K562 (cell line): ENCODE measurements at regions not wholly inside any gene's neighbourhood (a gene's known extent, or its start where the extent isn't known, plus 50 kb on each side); places are given as distances from the start of the nearest gene placed in this dataset.

Source experiments
- CEBPB ChIP-seq: fragments of 450-650 bp; IDR thresholded peaks from 2 replicates; pipeline ENCODE4 v1.6.1; 2016; ENCODE audit warnings: missing genetic modification characterization, missing compliant biosample characterization
- CREBBP ChIP-seq: IDR thresholded peaks from one replicate; pipeline ENCODE4 v1.6.1; 2012; ENCODE audit warnings: low read depth, mild to moderate bottlenecking, control low read depth, inconsistent platforms, low read length
- CSDE1 ChIP-seq, 2 experiments: fragments of 450-650 bp; IDR thresholded peaks; 2 replicates each; pipeline ENCODE4 v1.6.1; 2016; ENCODE audit warnings: mild to moderate bottlenecking in 1 of 2
- FOXA1 ChIP-seq: fragments of 450-650 bp; IDR thresholded peaks from 2 replicates; pipeline ENCODE4 v1.6.1; 2016; ENCODE audit warnings: mild to moderate bottlenecking, borderline replicate concordance
- SMAD3 ChIP-seq: fragments of 450-650 bp; formaldehyde crosslinking; conservative IDR thresholded peaks from 2 replicates; pipeline ENCODE4 v1.4.0; 2020; ENCODE audit warnings: mild to moderate bottlenecking
- SMARCC2 ChIP-seq: fragments of 450-650 bp; IDR thresholded peaks from 2 replicates; pipeline ENCODE4 v1.6.1; 2017; ENCODE audit warnings: antibody characterized with exemption, moderate library complexity, mild to moderate bottlenecking, low read depth
- ZNF174 ChIP-seq: fragments of 250-450 bp; sonication (Bioruptor Pico); IDR thresholded peaks from 2 replicates; pipeline ENCODE4 v1.4.0; 2020; ENCODE audit warnings: mild to moderate bottlenecking
- TF ChIP-seq, protein P1 (sequence below), 2 experiments: IDR thresholded peaks in 1 of 2; conservative IDR thresholded peaks in 1 of 2; 2 replicates each; pipeline ENCODE4 v1.6.1; 2016; ENCODE audit warnings: low read depth in 2 of 2, mild to moderate bottlenecking in 1 of 2, missing compliant biosample characterization in 1 of 2, missing genetic modification characterization in 1 of 2, moderate library complexity in 1 of 2
- TF ChIP-seq, protein P2 (sequence below), 2 experiments: fragments of 150-350 bp in 1 of 2; IDR thresholded peaks; 2 replicates each; pipeline ENCODE4 v1.6.1; 2012 to 2016; ENCODE audit warnings: low read depth in 2 of 2, low read length in 2 of 2, mild to moderate bottlenecking in 1 of 2, moderate library complexity in 1 of 2

DNA sequence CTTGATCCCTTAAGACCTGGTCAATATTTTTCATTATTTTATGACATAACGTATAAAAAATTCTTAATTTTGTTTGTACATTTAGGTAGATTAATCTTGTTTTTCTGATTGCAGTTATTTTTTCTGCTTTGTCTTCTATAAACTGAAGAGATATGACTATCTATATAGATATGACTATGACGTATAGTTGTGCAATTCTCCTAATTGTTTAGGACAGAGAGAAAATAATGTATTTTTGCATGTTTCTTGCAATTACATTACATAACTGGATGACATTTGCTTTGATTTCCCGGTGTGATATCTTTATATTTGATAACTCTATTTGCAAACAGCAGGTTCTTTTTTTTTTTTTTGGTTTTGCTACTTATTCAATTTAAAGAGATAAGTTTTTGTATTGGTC lies 310.2 kb upstream of the REG3G start (continued):
- TF ChIP-seq CSDE1 (IDR thresholded peaks at IDR 0.05) = no peak
- TF ChIP-seq, protein P1, sequence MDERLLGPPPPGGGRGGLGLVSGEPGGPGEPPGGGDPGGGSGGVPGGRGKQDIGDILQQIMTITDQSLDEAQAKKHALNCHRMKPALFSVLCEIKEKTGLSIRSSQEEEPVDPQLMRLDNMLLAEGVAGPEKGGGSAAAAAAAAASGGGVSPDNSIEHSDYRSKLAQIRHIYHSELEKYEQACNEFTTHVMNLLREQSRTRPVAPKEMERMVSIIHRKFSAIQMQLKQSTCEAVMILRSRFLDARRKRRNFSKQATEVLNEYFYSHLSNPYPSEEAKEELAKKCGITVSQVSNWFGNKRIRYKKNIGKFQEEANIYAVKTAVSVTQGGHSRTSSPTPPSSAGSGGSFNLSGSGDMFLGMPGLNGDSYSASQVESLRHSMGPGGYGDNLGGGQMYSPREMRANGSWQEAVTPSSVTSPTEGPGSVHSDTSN (CRISPR knock-in tag; IDR thresholded peaks at IDR 0.05; ENCODE audit: low read depth) = no peak
- TF ChIP-seq, protein P1 (tag; conservative IDR thresholded peaks at IDR 0.05; ENCODE audit: low read depth) = no peak
- TF ChIP-seq FOXA1 = no peak
- no peak for TF ChIP-seq SMAD3 (CRISPR knock-in tag)
- TF ChIP-seq, protein P2, sequence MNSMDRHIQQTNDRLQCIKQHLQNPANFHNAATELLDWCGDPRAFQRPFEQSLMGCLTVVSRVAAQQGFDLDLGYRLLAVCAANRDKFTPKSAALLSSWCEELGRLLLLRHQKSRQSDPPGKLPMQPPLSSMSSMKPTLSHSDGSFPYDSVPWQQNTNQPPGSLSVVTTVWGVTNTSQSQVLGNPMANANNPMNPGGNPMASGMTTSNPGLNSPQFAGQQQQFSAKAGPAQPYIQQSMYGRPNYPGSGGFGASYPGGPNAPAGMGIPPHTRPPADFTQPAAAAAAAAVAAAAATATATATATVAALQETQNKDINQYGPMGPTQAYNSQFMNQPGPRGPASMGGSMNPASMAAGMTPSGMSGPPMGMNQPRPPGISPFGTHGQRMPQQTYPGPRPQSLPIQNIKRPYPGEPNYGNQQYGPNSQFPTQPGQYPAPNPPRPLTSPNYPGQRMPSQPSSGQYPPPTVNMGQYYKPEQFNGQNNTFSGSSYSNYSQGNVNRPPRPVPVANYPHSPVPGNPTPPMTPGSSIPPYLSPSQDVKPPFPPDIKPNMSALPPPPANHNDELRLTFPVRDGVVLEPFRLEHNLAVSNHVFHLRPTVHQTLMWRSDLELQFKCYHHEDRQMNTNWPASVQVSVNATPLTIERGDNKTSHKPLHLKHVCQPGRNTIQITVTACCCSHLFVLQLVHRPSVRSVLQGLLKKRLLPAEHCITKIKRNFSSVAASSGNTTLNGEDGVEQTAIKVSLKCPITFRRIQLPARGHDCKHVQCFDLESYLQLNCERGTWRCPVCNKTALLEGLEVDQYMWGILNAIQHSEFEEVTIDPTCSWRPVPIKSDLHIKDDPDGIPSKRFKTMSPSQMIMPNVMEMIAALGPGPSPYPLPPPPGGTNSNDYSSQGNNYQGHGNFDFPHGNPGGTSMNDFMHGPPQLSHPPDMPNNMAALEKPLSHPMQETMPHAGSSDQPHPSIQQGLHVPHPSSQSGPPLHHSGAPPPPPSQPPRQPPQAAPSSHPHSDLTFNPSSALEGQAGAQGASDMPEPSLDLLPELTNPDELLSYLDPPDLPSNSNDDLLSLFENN (IDR thresholded peaks at IDR 0.05; ENCODE audit: low read depth in 2 of 2, low read length in 2 of 2) = no peak
- no peak for TF ChIP-seq SMARCC2
- no peak for TF ChIP-seq ZNF174
- no peak for TF ChIP-seq CEBPB (tag)
- no peak for TF ChIP-seq CREBBP
